ENCODE measurements at regions not wholly inside any gene's neighbourhood (a gene's known extent, or its start where the extent isn't known, plus 50 kb on each side); places are given as distances from the start of the nearest gene placed in this dataset.

GRCh38 chr6:8855411-8855810 is 420.1 kb upstream of the SLC35B3 start:
- Histone ChIP-seq H3K4ac (ENCODE audit: low read depth, low read length) (no peak overlapping the region), H3K4me3 (ENCODE audit: insufficient read depth, low read depth, low read length) (no peak overlapping the region), H2BK20ac (ENCODE audit: low read depth, low read length) (no peak overlapping the region), H4K91ac (ENCODE audit: insufficient read depth, low read depth, low read length) (no peak overlapping the region), H3K36me3 (ENCODE audit: control insufficient read depth, insufficient read depth, low read length) (no peaks in the 10 kb centered on the region), H3K14ac (replicated peaks; ENCODE audit: low read depth, low read length) (no peak overlapping the region), H2AFZ (replicated peaks; ENCODE audit: low read length, poor library complexity) (no peak overlapping the region), H2BK5ac (ENCODE audit: low read depth, low read length, poor library complexity, severe bottlenecking) (no peak overlapping the region), H4K5ac (ENCODE audit: low read depth, low read length) (no peak overlapping the region), H2BK120ac (ENCODE audit: low read depth, low read length) (no peak overlapping the region), H3K9me1 (ENCODE audit: insufficient read depth, low read length) (no peaks in the 10 kb centered on the region), H3K9me3 (ENCODE audit: control insufficient read depth, insufficient read depth, low read length) (peaks cover 13% of the 10 kb centered on the region), H3K4me1 (ENCODE audit: control insufficient read depth, insufficient read depth, low read length) (no peaks in the 10 kb centered on the region), H3K79me1 (ENCODE audit: low read depth in 1 of 2, low read length in 2 of 2) (no peaks in the 10 kb centered on the region), H3K9ac (ENCODE audit: low read depth, low read length) (no peak overlapping the region), H3K27ac (ENCODE audit: insufficient read depth, low read length) (no peak overlapping the region), H2BK15ac (ENCODE audit: low read depth, low read length) (no peak overlapping the region), H3K27me3 (ENCODE audit: control insufficient read depth, insufficient read depth, low read length) (no peaks in the 10 kb centered on the region), H3K23ac (ENCODE audit: low read depth, low read length) (no peak overlapping the region), H4K8ac (ENCODE audit: low read depth in 2 of 2, low read length in 2 of 2) (no peak overlapping the region), H3K4me2 (ENCODE audit: low read depth, low read length) (no peak overlapping the region), H2AK9ac (replicated peaks; ENCODE audit: low read depth, low read length, poor library complexity) (no peak overlapping the region), H3K18ac (ENCODE audit: low read depth, low read length) (no peak overlapping the region), H4K20me1 (ENCODE audit: insufficient read depth, low read length) (no peaks in the 10 kb centered on the region), H2AK5ac (ENCODE audit: low read depth, low read length) (no peak overlapping the region), H3K56ac (ENCODE audit: extremely low read depth, insufficient read depth, low read length) (no peak overlapping the region)
- no CpG with 5 or more reads among the region's 4 CpGs for WGBS, 2 experiments (ENCODE audit: extremely low coverage in 2 of 2, insufficient read length in 1 of 2)
- in situ Hi-C loops (cut with MboI; ENCODE audit: low sequenced_read_pairs) (no loop called here), intact Hi-C loops (cut with micrococcal nuclease) (no loop called here), dilution Hi-C loops (cut with HindIII; ENCODE audit: low sequenced_read_pairs, unreplicated experiment) (no loop called here)
- POLR2A ChIA-PET (ENCODE audit: unreplicated experiment), result no interaction called here
- no TSS peak for BruUV-seq (replicated peaks)
- no peak for DNase-seq
- TF ChIP-seq RFX5 (IDR thresholded peaks at IDR 0.05; ENCODE audit: low read depth, low read length) (no peak), SMC3 (IDR thresholded peaks at IDR 0.05; ENCODE audit: low read depth, low read length) (no peak), CTCF (conservative IDR thresholded peaks at IDR 0.05; ENCODE audit: low read depth, low read length) (no peak), USF2 (IDR thresholded peaks at IDR 0.05; ENCODE audit: low read depth, low read length) (no peak)
- no peak for ATAC-seq (ENCODE audit: low read depth)
- CTCF ChIA-PET, result no interaction called here
